Natural killer cell treated with Interleukin-12 subunit alpha and Interleukin-12 subunit beta and Interleukin-15 and Interleukin-18, amount 100 ng/mL, for 72 hours (primary cell): ENCODE measurements at regions not wholly inside any gene's neighbourhood (a gene's known extent, or its start where the extent isn't known, plus 50 kb on each side); places are given as distances from the start of the nearest gene placed in this dataset.
A peak's percentile ranks its signal among the peaks of the same experiment; 100 is the strongest.

ENCODE experiments used
- ATAC-seq, 2 donors: fragments of 150-1000 bp; cut with Tn5 transposase in 1 of 2; sonication (Bioruptor Pico), chemical (Tn5 transposase) in 1 of 2; 2 replicates each; pipeline ENCODE4 v1.10.0; 2021
- DNase-seq: peaks from one replicate; pipeline ENCODE4 v3.0.0; 2022; ENCODE audit warnings: low spot score
- H3K27ac Mint-ChIP-seq, 2 donors: 1 replicate in 1 of 2; 2 replicates in 1 of 2; pipeline ENCODE4 v1.8.0; 2022; ENCODE audit warnings: mixed read lengths in 2 of 2, mild to moderate bottlenecking in 1 of 2, moderate library complexity in 1 of 2
- H3K27me3 Mint-ChIP-seq, 2 donors: 1 replicate in 1 of 2; 2 replicates in 1 of 2; pipeline ENCODE4 v1.8.0; 2022; ENCODE audit warnings: mixed read lengths in 2 of 2
- H3K36me3 Mint-ChIP-seq: one replicate; pipeline ENCODE4 v1.8.0; 2022; ENCODE audit warnings: mixed read lengths
- H3K4me1 Mint-ChIP-seq, 2 donors: 1 replicate in 1 of 2; 2 replicates in 1 of 2; pipeline ENCODE4 v1.8.0; 2022; ENCODE audit warnings: low read depth in 2 of 2, mixed read lengths in 2 of 2, mild to moderate bottlenecking in 1 of 2
- H3K4me3 Mint-ChIP-seq: one replicate; pipeline ENCODE4 v1.8.0; 2022; ENCODE audit warnings: mixed read lengths
- H3K9me3 Mint-ChIP-seq: 2 replicates; pipeline ENCODE4 v1.8.0; 2022; ENCODE audit warnings: mixed read lengths

DNA sequence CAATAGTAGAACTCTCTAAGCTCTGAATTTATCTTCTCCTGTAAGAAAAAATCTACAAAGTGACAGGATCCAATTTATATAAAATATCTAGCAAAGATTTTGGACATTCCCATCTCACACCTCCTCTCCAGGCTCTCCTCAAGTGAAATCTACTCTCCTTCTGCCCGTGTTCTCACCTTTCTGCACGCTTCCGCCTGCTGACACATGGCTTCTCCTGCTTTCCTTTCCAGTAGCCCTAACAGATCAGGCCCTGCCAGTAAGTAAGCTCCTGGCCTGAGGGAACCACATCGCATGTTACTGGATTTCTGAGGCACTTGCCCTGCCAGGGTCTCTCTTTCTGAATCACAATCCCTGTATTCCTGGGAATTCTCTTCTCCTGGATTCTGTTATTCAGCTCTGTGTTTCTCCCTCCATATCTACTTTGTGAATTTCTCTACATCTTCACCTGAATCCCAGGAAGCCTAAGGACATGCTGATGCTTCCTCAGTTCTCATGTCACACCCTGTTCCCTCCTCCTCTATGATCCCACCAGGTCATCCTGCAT lies 53.3 kb upstream of the TOP3B start:
- no peak for DNase-seq
- no peak for ATAC-seq
- Mint-ChIP-seq H3K36me3 (no peaks in the 10 kb centered on the region), H3K4me3 (no peak overlapping the region), H3K27me3 (peaks cover 22 to 27% of the 10 kb centered on the region in 2 donors), H3K27ac (no peak overlapping the region), H3K4me1 (no peaks in the 10 kb centered on the region), H3K9me3 (no peaks in the 10 kb centered on the region)

DNA sequence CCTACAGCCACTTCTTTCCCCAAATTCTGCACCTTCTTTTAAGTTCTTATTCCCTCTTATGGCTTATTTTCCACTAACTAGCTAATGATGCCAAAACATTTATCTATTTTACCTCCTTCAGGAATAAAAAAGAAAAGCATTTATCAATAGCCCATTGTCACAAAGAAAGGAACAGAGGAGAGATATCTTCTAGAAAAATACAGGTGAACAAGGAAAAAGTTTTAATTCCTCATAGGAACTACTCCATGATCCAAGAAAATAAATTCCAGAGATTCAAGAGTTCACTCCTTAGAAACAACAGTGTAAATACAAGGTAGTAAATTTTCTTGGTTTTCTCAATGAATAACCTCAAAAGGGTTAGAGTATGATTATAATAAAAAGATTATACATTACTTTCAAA lies 52.6 kb upstream of the TOP3B start:
- Mint-ChIP-seq H3K36me3 (no peaks in the 10 kb centered on the region), H3K9me3 (no peaks in the 10 kb centered on the region), H3K27me3 (peaks cover 22 to 27% of the 10 kb centered on the region in 2 donors), H3K27ac (no peak overlapping the region), H3K4me1 (no peaks in the 10 kb centered on the region), H3K4me3 (no peak overlapping the region)
- DNase-seq = no peak
- no peak for ATAC-seq

DNA sequence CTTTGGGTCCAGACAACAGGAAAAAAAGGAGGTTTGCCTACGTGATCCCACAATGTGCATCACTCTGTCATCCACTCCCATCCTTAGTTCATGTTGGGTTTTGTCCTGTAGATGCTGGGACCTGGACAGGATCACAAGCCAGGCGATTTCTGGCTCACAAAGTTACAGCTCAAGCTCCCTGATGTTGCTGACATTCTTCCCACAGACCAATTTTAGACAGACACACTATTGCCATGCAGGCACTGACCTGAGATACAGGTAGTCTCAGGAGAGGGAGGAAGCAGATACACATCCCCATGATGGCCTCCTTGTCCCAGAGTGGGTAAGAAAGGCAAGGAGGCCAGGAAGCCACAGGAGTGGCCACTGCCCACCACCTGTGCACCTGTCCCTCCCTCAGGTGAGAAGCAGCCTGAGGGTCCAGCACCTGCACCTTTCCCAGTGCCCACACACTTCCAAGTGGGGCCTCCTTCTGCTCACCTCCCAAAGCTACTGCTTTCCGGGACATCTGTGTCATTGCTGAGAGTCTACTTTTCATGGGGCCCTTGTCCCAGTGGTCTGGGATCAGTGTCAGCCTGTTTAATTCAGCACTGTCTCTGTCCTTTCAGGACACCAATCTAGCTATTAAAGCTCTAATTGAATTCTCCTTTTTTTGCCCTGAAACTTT lies 52.0 kb upstream of the TOP3B start:
- peaks cover 18 to 21% of the 10 kb centered on the region in 2 donors for H3K27me3 Mint-ChIP-seq
- no peaks in the 10 kb centered on the region for H3K9me3 Mint-ChIP-seq

DNA sequence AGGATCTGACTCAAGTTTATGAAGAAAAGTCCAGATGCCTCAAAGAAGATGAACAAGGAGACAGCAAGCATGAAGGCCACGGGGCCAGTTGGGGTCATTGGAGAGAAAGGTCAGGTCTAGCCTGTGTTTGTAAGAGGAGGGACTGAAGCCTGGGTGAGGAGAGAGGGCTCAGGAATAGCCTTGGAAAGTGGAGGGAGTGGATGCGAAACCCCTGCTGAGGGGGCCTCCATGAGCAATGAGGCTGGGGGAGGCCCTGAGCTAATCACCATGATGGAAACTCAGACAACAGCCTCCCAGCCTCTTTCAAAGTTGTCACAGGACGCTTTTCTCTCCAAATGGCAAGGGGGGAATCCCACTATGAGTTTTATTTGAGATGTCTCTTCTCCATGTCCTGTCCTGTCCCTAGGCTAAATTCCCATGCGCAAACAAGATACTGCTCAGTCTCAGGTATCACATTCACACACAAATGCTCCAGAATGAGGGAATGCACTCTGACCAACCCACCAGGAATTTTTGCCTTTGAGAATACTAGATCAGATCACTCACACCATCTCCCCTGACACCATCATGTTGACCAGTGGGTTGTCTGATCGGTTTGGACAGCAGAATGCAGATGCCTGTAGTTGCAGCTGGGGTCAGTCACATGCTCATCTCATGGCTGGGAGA lies 51.3 kb upstream of the TOP3B start:
- Mint-ChIP-seq H3K9me3 (no peaks in the 10 kb centered on the region), H3K27ac (no peak overlapping the region), H3K36me3 (no peaks in the 10 kb centered on the region), H3K4me3 (no peak overlapping the region), H3K4me1 (no peaks in the 10 kb centered on the region), H3K27me3 (peaks cover 13 to 15% of the 10 kb centered on the region in 2 donors)
- ATAC-seq (no peak), DNase-seq (no peak)

More for the DNA sequence above, 52.0 kb upstream of the TOP3B start:
- H3K27ac Mint-ChIP-seq = no peak overlapping the region
- H3K4me1 Mint-ChIP-seq = no peaks in the 10 kb centered on the region
- no peaks in the 10 kb centered on the region for H3K36me3 Mint-ChIP-seq
- ATAC-seq = no peak
- no peak overlapping the region for H3K4me3 Mint-ChIP-seq
- no peak for DNase-seq

DNA sequence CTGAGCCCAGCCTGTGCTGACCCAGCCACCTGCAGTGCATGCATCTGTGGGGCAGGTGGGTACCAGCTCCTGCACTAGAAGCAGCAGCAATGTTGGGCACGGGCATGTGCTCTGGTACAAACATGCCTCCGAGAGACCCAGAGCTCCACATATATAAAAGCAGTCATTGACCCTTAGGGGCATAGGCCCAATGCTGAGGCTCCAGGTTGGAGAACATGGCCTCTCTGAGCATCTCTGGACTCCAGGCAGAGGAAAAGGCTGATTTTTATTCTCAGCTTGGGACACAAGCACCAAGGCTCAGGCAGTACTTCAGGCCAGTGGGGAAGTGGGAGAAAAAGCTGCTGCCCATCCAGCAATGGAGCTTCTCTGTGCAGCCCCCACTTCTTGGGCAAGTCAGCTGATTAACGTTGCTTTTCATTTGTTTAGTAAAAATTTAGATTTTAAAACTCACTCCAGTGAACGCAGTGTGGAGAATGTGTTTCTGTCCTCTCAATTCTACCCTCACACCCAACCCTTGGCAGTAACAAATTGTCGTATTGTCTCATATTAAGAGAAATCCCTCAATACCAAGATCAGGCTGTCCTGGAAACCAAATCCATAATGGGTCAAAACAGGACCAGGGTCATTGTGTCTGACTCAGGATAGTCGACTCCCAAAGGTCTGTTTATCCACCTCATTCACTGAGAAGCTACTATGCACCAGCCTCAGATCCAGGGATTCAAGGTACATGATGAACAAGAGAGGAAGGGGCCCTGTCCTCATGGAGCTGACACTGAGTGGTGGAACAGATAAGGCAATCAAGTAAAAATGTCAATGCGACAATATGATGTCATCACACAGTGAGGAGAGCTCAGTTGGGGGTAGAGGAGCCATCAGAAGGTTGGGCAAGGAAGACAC lies 50.6 kb upstream of the TOP3B start:
- peaks cover 13 to 15% of the 10 kb centered on the region in 2 donors for H3K27me3 Mint-ChIP-seq
- no peaks in the 10 kb centered on the region for H3K9me3 Mint-ChIP-seq
- no peaks in the 10 kb centered on the region for H3K4me1 Mint-ChIP-seq
- H3K4me3 Mint-ChIP-seq = no peak overlapping the region
- no peaks in the 10 kb centered on the region for H3K36me3 Mint-ChIP-seq
- H3K27ac Mint-ChIP-seq = no peak overlapping the region
- DNase-seq (no peak), ATAC-seq (peak in 1 of 2 donors; percentile 21)

DNA sequence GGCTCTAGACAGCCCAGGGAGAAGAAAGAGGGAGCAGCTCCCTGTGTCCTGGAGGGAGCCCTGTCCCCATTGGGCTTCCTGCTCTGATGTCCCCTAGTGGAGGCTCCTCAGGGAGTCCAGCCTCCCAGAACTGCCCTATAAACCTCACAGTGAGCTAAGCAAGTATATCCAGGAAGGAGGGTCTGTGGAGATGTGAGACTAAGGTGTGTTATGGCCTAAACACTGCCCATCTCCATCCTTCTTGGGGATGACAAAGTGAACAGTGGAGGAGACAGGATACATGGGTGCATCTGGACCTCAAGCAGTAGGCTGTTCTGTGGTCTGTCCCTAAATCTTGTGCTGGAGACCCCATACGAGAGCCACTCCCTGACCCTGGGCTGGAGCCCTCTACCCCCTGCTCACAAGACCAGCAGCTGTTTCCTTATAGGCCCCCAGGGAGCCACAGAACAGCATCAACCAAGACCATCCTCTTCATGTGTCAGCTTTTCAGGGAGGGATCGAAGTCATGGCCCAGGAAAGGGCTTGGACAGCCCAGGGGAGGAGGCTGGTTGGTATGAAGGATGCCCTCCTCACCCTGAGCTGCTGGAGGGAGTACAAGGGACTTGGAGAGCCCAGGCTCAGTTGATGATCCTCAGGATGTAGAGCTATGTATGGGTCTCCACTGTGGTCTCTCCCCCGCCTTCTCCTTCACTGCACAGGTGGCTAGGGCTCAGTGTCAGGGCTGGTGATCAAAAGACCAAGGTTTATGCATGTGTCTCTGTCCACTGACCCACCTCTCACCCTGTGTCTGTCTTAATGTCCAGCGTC lies 49.7 kb upstream of the TOP3B start:
- peaks cover 13 to 15% of the 10 kb centered on the region in 2 donors for H3K27me3 Mint-ChIP-seq
- no peaks in the 10 kb centered on the region for H3K4me1 Mint-ChIP-seq
- no peaks in the 10 kb centered on the region for H3K36me3 Mint-ChIP-seq
- peak; percentile 18 to 30 for ATAC-seq
- H3K4me3 Mint-ChIP-seq = no peak overlapping the region
- H3K27ac Mint-ChIP-seq = no peak overlapping the region
- DNase-seq = no peak
- no peaks in the 10 kb centered on the region for H3K9me3 Mint-ChIP-seq
